Mammary epithelial cell (primary cell): ENCODE measurements at regions not wholly inside any gene's neighbourhood (a gene's known extent, or its start where the extent isn't known, plus 50 kb on each side); places are given as distances from the start of the nearest gene placed in this dataset.
"Not testable (repeated sequence)": the region's sequence is repeated elsewhere in the genome, so short reads cannot be mapped to it uniquely, and the experiment has no call there.

Experiments
- EZH2 ChIP-seq: IDR thresholded peaks from 2 replicates; pipeline ENCODE4 v1.6.1; 2012; ENCODE audit warnings: low read length, inconsistent platforms, borderline replicate concordance
- TF ChIP-seq, protein P1 (sequence below), 2 donors: IDR thresholded peaks in 1 of 2; conservative IDR thresholded peaks in 1 of 2; 2 replicates each; pipeline ENCODE4 v1.5.1; 2011 to 2012; ENCODE audit warnings: inconsistent platforms in 2 of 2, low read length in 2 of 2, mild to moderate bottlenecking in 2 of 2, control low read depth in 1 of 2, low read depth in 1 of 2; ENCODE audit not compliant: insufficient read depth in 1 of 2; ENCODE audit errors: extremely low read depth in 1 of 2

DNA sequence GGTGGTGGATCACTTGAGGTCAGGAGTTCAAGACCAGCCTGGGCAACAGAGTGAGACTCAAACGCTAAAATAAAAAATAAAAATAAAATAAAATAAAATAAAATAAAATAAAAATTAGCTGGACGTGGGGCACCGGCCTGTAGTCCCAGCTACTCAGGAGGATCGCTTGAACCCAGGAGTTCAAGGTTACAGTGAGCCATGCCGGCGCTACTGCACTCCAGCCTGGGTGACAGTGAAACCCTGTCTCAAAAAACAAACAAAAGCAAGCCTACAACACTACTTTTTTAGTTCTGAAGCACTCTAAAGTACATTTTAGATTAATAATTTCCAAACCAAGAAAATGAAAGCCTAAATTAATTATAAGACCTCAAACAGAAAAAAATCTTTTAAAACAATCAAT lies 56.2 kb upstream of the ZSCAN2 start:
- TF ChIP-seq, protein P1, sequence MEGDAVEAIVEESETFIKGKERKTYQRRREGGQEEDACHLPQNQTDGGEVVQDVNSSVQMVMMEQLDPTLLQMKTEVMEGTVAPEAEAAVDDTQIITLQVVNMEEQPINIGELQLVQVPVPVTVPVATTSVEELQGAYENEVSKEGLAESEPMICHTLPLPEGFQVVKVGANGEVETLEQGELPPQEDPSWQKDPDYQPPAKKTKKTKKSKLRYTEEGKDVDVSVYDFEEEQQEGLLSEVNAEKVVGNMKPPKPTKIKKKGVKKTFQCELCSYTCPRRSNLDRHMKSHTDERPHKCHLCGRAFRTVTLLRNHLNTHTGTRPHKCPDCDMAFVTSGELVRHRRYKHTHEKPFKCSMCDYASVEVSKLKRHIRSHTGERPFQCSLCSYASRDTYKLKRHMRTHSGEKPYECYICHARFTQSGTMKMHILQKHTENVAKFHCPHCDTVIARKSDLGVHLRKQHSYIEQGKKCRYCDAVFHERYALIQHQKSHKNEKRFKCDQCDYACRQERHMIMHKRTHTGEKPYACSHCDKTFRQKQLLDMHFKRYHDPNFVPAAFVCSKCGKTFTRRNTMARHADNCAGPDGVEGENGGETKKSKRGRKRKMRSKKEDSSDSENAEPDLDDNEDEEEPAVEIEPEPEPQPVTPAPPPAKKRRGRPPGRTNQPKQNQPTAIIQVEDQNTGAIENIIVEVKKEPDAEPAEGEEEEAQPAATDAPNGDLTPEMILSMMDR (conservative IDR thresholded peaks at IDR 0.05 in 1 of 2, IDR thresholded peaks at IDR 0.05 in 1 of 2; ENCODE audit: extremely low read depth in 1 of 2, insufficient read depth in 1 of 2, low read depth in 1 of 2, low read length in 2 of 2): not testable (repeated sequence)
- TF ChIP-seq EZH2: not testable (repeated sequence)
